NT2/D1 (cell line): ENCODE measurements at regions not wholly inside any gene's neighbourhood (a gene's known extent, or its start where the extent isn't known, plus 50 kb on each side); places are given as distances from the start of the nearest gene placed in this dataset.

ENCODE experiments used
- SUZ12 ChIP-seq: IDR thresholded peaks from 2 replicates; pipeline ENCODE4 v1.6.1; 2011; ENCODE audit not compliant: insufficient read length, insufficient read depth; ENCODE audit errors: extremely low read depth
- YY1 ChIP-seq: IDR thresholded peaks from 2 replicates; pipeline ENCODE4 v1.6.1; 2011; ENCODE audit not compliant: insufficient read length, insufficient read depth
- ZNF274 ChIP-seq: IDR thresholded peaks from 2 replicates; pipeline ENCODE4 v1.6.1; 2011; ENCODE audit warnings: mild to moderate bottlenecking, low read depth, low read length

DNA sequence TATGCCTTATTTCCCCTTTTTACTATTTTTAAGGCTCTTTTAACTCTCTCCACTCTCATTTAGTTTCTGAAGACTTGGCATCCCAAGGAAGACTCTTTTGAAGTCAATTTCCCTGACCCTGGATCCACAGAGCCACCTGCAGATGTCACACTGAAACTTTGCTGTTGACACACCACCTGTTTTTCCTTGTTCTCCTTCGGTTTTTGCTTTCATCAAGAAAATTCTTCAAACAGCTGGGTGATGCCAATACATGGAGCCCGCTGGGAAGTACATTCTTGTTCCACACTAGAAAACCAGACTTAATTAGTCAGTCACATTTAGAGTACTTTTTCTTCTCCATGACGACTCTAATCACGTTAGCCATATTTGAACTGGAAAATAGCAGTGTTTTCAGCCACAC, 293.9 kb downstream of the PDGFC start:
- TF ChIP-seq YY1 (no peak), SUZ12 (no peak), ZNF274 (no peak)
